ENCODE measurements at regions not wholly inside any gene's neighbourhood (a gene's known extent, or its start where the extent isn't known, plus 50 kb on each side); places are given as distances from the start of the nearest gene placed in this dataset.

DNA sequence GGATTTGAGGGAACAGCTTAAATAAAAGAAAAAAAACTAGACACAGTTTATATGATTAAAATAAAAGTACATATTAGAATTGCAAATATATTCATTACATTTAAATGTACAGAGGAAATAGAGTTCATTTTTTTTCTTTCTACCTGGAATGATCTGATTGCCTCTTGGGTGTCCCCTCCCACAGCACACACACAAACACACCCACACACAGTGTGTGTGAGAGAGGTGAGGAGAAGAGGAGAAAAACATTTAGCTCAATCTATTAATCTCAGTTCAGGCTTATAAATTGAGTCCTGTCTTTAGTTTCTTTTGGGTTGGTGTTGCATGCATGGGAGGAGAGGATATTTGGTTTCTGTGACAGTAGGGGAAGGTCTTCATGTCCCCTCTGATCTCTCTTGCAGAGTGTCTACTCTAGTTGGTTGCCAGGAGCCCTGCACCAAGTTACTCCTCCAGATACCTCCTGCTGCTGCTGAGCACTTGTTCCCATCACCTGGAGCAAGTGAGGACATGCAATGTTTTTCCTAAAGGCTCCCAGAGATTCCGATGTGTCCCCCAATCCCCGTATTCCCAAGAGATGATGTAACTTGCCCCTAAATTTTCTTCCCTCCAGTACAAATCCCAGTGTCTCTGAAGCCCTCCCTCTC is 50.8 kb upstream of the REG3A start:
- TF ChIP-seq, protein P1, sequence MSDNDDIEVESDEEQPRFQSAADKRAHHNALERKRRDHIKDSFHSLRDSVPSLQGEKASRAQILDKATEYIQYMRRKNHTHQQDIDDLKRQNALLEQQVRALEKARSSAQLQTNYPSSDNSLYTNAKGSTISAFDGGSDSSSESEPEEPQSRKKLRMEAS (IDR thresholded peaks at IDR 0.05) = no peak
- TF ChIP-seq POLR2A (IDR thresholded peaks at IDR 0.05; ENCODE audit: control extremely low read depth in 1 of 2, low read depth in 2 of 2, low read length in 2 of 2) (no peak), TAF1 (IDR thresholded peaks at IDR 0.05; ENCODE audit: low read depth, low read length) (no peak)

Measured in H1 (cell line).